ENCODE measurements at regions not wholly inside any gene's neighbourhood (a gene's known extent, or its start where the extent isn't known, plus 50 kb on each side); places are given as distances from the start of the nearest gene placed in this dataset.
A peak's percentile ranks its signal among the peaks of the same experiment; 100 is the strongest.

- no peak for DNase-seq (ENCODE audit: low spot score)
- no peak for ATAC-seq
- intact Hi-C loops (cut with DNase I): no loop called here
Observed at GRCh38 chr20:2231701-2232100, 64.1 kb upstream of the TGM3 start.

GRCh38 chr20:2234598-2235191 is 61.1 kb upstream of the TGM3 start:
- no peak for ATAC-seq
- no peak for DNase-seq (ENCODE audit: low spot score)
- intact Hi-C loops (cut with DNase I): no loop called here

- ATAC-seq (no peak), DNase-seq (ENCODE audit: low spot score) (no peak)
- intact Hi-C loops (cut with DNase I): no loop called here
Observed at GRCh38 chr20:2236256-2236655, 59.5 kb upstream of the TGM3 start.

- intact Hi-C loops (cut with DNase I): no loop called here
- ATAC-seq: peak; percentile 94
- peak; percentile 67 for DNase-seq (ENCODE audit: low spot score)
Observed at GRCh38 chr20:2237059-2237458, 58.7 kb upstream of the TGM3 start.

- intact Hi-C loops (cut with DNase I): no loop called here
- DNase-seq (ENCODE audit: low spot score): no peak
- no peak for ATAC-seq
Observed at GRCh38 chr20:2238601-2239000, 57.2 kb upstream of the TGM3 start.

DNA sequence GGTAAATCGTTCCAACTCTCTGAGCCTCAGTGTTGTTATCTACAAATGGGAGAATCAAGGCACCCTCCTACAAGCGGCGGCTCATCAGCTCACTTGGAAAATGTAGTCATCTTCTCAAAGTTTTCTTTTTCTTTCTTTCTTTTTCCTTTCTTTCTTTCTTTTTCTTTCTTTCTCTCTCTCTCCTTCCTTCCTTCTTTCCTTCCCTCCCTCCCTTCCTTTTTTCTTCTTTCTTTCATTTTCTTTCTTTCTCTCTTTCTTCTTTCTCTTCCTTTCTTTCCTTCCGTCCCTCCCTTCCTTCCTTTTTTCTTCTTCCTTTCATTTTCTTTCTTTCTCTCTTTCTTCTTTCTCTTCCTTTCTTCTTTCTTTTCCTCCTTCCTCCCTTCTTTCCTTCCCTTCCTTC is 55.0 kb upstream of the TGM3 start:
- no peak for DNase-seq (ENCODE audit: low spot score)
- intact Hi-C loops (cut with DNase I): no loop called here
- ATAC-seq: no peak

- DNase-seq (ENCODE audit: low spot score) (no peak), ATAC-seq (no peak)
- intact Hi-C loops (cut with DNase I): no loop called here
Observed at GRCh38 chr20:2242678-2243077, 53.1 kb upstream of the TGM3 start.

- intact Hi-C loops (cut with DNase I): no loop called here
- ATAC-seq (no peak), DNase-seq (ENCODE audit: low spot score) (no peak)
Observed at GRCh38 chr20:2244523-2244922, 51.3 kb upstream of the TGM3 start.

DNA sequence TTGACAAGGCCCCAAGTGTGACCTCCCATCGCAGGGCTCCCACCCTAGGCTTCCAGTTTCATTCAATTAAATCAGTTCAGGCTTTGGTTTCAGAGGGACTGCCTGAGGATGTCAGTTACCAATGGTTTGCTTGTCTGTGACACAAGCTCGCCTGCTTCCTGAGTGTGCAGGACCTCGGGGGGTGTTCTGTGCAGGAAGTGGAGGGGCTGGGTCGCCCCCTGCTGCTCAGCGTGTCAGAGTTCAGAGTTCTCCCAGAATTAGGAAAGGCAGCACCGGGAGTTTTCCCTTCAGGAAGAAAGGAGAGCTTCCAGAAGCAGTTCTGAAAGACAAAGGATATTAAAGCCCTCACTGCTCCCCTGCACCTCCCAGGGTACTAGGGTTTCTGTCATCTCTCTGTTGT is 50.8 kb upstream of the TGM3 start:
- no peak for DNase-seq (ENCODE audit: low spot score)
- ATAC-seq: no peak
- intact Hi-C loops (cut with DNase I): no loop called here

DNA sequence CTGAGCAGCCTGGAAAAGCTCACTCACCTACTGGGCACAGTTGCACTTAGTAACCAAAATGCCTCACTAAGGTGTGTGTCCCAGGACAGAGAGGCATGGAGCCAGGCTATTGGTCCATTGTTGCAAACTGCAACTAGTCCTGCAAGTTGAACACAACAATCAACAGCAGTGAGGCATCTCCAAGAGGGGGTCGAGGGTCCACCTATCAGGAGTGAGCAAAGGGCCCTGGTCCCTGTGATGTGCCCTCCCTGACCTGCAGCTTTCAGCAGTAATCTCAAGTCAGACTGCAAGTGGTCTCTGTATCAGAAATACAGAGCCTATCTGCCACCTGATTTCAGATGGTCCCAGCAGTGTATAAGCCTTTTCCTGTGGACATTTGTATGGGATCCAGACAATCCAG is 50.2 kb upstream of the TGM3 start:
- DNase-seq (ENCODE audit: low spot score): no peak
- no peak for ATAC-seq
- intact Hi-C loops (cut with DNase I): no loop called here
